ENCODE measurements at regions not wholly inside any gene's neighbourhood (a gene's known extent, or its start where the extent isn't known, plus 50 kb on each side); places are given as distances from the start of the nearest gene placed in this dataset.

- Mint-ChIP-seq H3K4me1 (no peaks in the 10 kb centered on the region), H3K4me3 (no peak overlapping the region), H3K36me3 (no peaks in the 10 kb centered on the region), H3K9me3 (peaks cover 0 to 6% (median 0%) of the 10 kb centered on the region in 7 donors), H3K27me3 (ENCODE audit: low read depth in 3 of 3) (peaks cover 2 to 5% (median 4%) of the 10 kb centered on the region in 3 donors), H3K27ac (no peak overlapping the region)
- no peak for DNase-seq
- Histone ChIP-seq H3K4me3 (replicated peaks in 1 of 3; ENCODE audit: low read depth in 2 of 3, low read length in 3 of 3) (no peak overlapping the region), H2AFZ (ENCODE audit: insufficient read depth, low read depth, low read length, poor library complexity, severe bottlenecking) (no peak overlapping the region), H3K9me3 (replicated peaks in 1 of 2; ENCODE audit: control insufficient read depth in 1 of 2, insufficient read depth in 1 of 2, low read length in 2 of 2) (no peaks in the 10 kb centered on the region), H3K4me2 (replicated peaks; ENCODE audit: extremely low read depth, low read length, poor library complexity, severe bottlenecking) (no peak overlapping the region), H3K36me3 (replicated peaks in 1 of 2; ENCODE audit: control insufficient read depth in 1 of 2, insufficient read depth in 2 of 2, low read length in 2 of 2) (no peaks in the 10 kb centered on the region), H3K4me1 (ENCODE audit: control insufficient read depth in 1 of 2, insufficient read depth in 2 of 2, low read length in 2 of 2) (no peaks in the 10 kb centered on the region), H3K27me3 (ENCODE audit: control insufficient read depth in 2 of 2, insufficient read depth in 2 of 2, low read length in 2 of 2) (no peaks in the 10 kb centered on the region), H3K9ac (ENCODE audit: insufficient read depth, low read length, poor library complexity, severe bottlenecking) (no peak overlapping the region), H3K79me2 (ENCODE audit: insufficient read depth, low read length) (no peaks in the 10 kb centered on the region), H3K27ac (ENCODE audit: low read depth in 1 of 2, low read length in 2 of 2) (no peak overlapping the region), H4K20me1 (ENCODE audit: insufficient read depth, low read length) (no peaks in the 10 kb centered on the region)
- no peak for TF ChIP-seq CTCF (IDR thresholded peaks at IDR 0.05)
- intact Hi-C loops (cut with micrococcal nuclease), result no loop called here
- WGBS (ENCODE audit: insufficient coverage), result 100% methylated on average over 1 of the region's 1 CpG
Observed at GRCh38 chr12:5374713-5375112, 57.2 kb upstream of the NTF3 start.

- Mint-ChIP-seq H3K36me3 (no peaks in the 10 kb centered on the region), H3K4me1 (no peaks in the 10 kb centered on the region), H3K27ac (no peak overlapping the region), H3K9me3 (peaks cover 0 to 6% (median 2%) of the 10 kb centered on the region in 7 donors), H3K27me3 (ENCODE audit: low read depth in 3 of 3) (peaks cover 0 to 4% (median under 1%) of the 10 kb centered on the region in 3 donors), H3K4me3 (no peak overlapping the region)
- no peaks in the 10 kb centered on the region for H3K36me3 ChIP-seq (replicated peaks in 1 of 2; ENCODE audit: control insufficient read depth in 1 of 2, insufficient read depth in 2 of 2, low read length in 2 of 2)
- no peaks in the 10 kb centered on the region for H4K20me1 ChIP-seq (ENCODE audit: insufficient read depth, low read length)
- no peak overlapping the region for H3K9ac ChIP-seq (ENCODE audit: insufficient read depth, low read length, poor library complexity, severe bottlenecking)
- no peak overlapping the region for H3K4me2 ChIP-seq (replicated peaks; ENCODE audit: extremely low read depth, low read length, poor library complexity, severe bottlenecking)
- H3K9me3 ChIP-seq (replicated peaks in 1 of 2; ENCODE audit: control insufficient read depth in 1 of 2, insufficient read depth in 1 of 2, low read length in 2 of 2), result no peaks in the 10 kb centered on the region
- no peak overlapping the region for H3K4me3 ChIP-seq (replicated peaks in 1 of 3; ENCODE audit: low read depth in 2 of 3, low read length in 3 of 3)
- WGBS (ENCODE audit: insufficient coverage), result no CpG with 5 or more reads among the region's 5 CpGs
- H3K27ac ChIP-seq (ENCODE audit: low read depth in 1 of 2, low read length in 2 of 2), result no peak overlapping the region
- DNase-seq, result no peak
- intact Hi-C loops (cut with micrococcal nuclease), result no loop called here
- no peaks in the 10 kb centered on the region for H3K79me2 ChIP-seq (ENCODE audit: insufficient read depth, low read length)
- no peaks in the 10 kb centered on the region for H3K27me3 ChIP-seq (ENCODE audit: control insufficient read depth in 2 of 2, insufficient read depth in 2 of 2, low read length in 2 of 2)
- H2AFZ ChIP-seq (ENCODE audit: insufficient read depth, low read depth, low read length, poor library complexity, severe bottlenecking), result no peak overlapping the region
- TF ChIP-seq CTCF (IDR thresholded peaks at IDR 0.05), result no peak
- no peaks in the 10 kb centered on the region for H3K4me1 ChIP-seq (ENCODE audit: control insufficient read depth in 1 of 2, insufficient read depth in 2 of 2, low read length in 2 of 2)
Observed at GRCh38 chr12:5375547-5376295, 56.2 kb upstream of the NTF3 start.
